HG03342 (cell line): ENCODE measurements at regions not wholly inside any gene's neighbourhood (a gene's known extent, or its start where the extent isn't known, plus 50 kb on each side); places are given as distances from the start of the nearest gene placed in this dataset.
"Not testable (repeated sequence)": the region's sequence is repeated elsewhere in the genome, so short reads cannot be mapped to it uniquely, and the experiment has no call there.

Experiments used
- ATAC-seq: cut with Tn5 transposase; IDR thresholded peaks from one replicate; pipeline ENCODE4 v1.9.1; 2021; ENCODE audit warnings: mild to moderate bottlenecking, moderate library complexity; ENCODE audit not compliant: unreplicated experiment

GRCh38 chr6:40160826-40161225, 226.6 kb upstream of the MOCS1 start:
- no peak for ATAC-seq

GRCh38 chr6:40159865-40160264, 225.6 kb upstream of the MOCS1 start:
- no peak for ATAC-seq

GRCh38 chr6:40152701-40153436, 218.6 kb upstream of the MOCS1 start:
- no peak for ATAC-seq

- ATAC-seq: no peak
Observed at GRCh38 chr6:40152196-40152595, 217.9 kb upstream of the MOCS1 start.

GRCh38 chr6:40148882-40149573, 214.8 kb upstream of the MOCS1 start:
- peak; percentile 98 for ATAC-seq

- ATAC-seq: no peak
Observed at GRCh38 chr6:40146902-40147301, 212.6 kb upstream of the MOCS1 start.

GRCh38 chr6:40139447-40139846, 205.2 kb upstream of the MOCS1 start:
- no peak for ATAC-seq

GRCh38 chr6:40138273-40138720, 204.0 kb upstream of the MOCS1 start:
- ATAC-seq: peak; percentile 47

- no peak for ATAC-seq
Observed at GRCh38 chr6:40135491-40136072, 201.3 kb upstream of the MOCS1 start.

GRCh38 chr6:40133981-40134380, 199.7 kb upstream of the MOCS1 start:
- ATAC-seq: not testable (repeated sequence)

GRCh38 chr6:40131675-40132074, 197.4 kb upstream of the MOCS1 start:
- no peak for ATAC-seq

- no peak for ATAC-seq
Observed at GRCh38 chr6:40128127-40128526, 193.9 kb upstream of the MOCS1 start.

GRCh38 chr6:40125680-40126394, 191.6 kb upstream of the MOCS1 start:
- ATAC-seq: no peak

GRCh38 chr6:40124924-40125323, 190.7 kb upstream of the MOCS1 start:
- no peak for ATAC-seq

- ATAC-seq: no peak
Observed at GRCh38 chr6:40116832-40117231, 182.6 kb upstream of the MOCS1 start.

GRCh38 chr6:40112350-40112749, 178.1 kb upstream of the MOCS1 start:
- no peak for ATAC-seq

GRCh38 chr6:40108736-40109135, 174.5 kb upstream of the MOCS1 start:
- no peak for ATAC-seq

- no peak for ATAC-seq
Observed at GRCh38 chr6:40106840-40107239, 172.6 kb upstream of the MOCS1 start.

- no peak for ATAC-seq
Observed at GRCh38 chr6:40098774-40099173, 164.5 kb upstream of the MOCS1 start.

- ATAC-seq: no peak
Observed at GRCh38 chr6:40097590-40097989, 163.3 kb upstream of the MOCS1 start.

- no peak for ATAC-seq
Observed at GRCh38 chr6:40083141-40083920, 149.1 kb upstream of the MOCS1 start.
